ENCODE measurements at regions not wholly inside any gene's neighbourhood (a gene's known extent, or its start where the extent isn't known, plus 50 kb on each side); places are given as distances from the start of the nearest gene placed in this dataset.

DNA sequence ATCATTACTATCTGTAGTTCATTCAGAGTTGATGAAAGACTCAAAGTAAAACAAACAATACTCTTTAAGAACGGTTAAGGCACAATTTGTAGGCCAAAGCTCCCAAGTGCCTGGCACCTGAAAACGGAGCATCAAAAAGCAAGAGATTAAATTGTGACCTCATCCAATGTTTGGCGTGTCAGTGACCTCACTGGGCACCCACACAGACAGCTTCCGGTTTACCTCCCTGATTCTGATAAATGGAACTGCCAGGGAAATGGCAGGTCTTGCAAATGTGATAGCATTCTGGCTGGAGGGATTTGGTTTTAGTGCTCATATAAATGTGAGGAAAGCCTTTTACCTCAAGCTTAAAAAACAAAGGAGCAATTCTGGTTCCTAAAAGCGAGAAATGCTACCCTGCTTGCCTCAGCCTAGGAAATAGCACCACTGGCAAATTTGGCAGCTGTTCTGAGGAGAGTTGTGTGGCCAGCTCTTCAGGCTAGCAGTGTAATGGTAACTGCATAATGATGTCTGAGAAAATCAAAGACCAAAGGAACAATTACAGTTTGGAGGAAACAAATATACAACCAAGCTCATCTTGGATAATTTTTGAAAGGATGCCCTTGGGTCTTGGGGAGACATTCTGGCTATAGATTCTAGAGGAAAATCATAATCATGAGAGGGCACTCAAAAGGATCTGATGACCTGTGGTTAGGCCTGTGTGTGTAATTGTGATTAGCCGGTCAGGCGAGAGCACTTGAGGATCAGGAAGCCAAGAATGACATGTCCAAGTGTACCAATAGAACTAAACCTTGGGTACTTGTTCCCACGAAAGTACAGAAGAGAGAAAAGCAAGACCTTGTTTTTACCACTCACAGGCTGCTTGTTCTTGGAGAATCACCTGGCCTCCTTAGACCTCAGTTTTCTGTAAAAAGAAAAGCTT lies 174.3 kb downstream of the TFAP2B start:
- H3K4me1 Mint-ChIP-seq (ENCODE audit: insufficient read depth, unreplicated experiment) = peaks cover 6% of the 10 kb centered on the region
- H3K36me3 Mint-ChIP-seq (ENCODE audit: insufficient read depth, unreplicated experiment) = no peaks in the 10 kb centered on the region
- no peak overlapping the region for H3K27ac Mint-ChIP-seq (ENCODE audit: low read depth, unreplicated experiment)
- peaks cover 6% of the 10 kb centered on the region for H3K9me3 Mint-ChIP-seq (ENCODE audit: unreplicated experiment)
- TF ChIP-seq CTCF (IDR thresholded peaks at IDR 0.05; ENCODE audit: unreplicated experiment) = no peak
- no TSS peak for BruUV-seq (replicated peaks)
- no peak overlapping the region for H3K4me3 Mint-ChIP-seq (ENCODE audit: unreplicated experiment)
- ChIA-PET POLR2A (no interaction called here), CTCF (no interaction called here)
- no peaks in the 10 kb centered on the region for H3K27me3 Mint-ChIP-seq (ENCODE audit: insufficient read depth, unreplicated experiment)
- DNase-seq (ENCODE audit: unreplicated experiment) = no peak
- intact Hi-C loops (cut with micrococcal nuclease) = no loop called here

DNA sequence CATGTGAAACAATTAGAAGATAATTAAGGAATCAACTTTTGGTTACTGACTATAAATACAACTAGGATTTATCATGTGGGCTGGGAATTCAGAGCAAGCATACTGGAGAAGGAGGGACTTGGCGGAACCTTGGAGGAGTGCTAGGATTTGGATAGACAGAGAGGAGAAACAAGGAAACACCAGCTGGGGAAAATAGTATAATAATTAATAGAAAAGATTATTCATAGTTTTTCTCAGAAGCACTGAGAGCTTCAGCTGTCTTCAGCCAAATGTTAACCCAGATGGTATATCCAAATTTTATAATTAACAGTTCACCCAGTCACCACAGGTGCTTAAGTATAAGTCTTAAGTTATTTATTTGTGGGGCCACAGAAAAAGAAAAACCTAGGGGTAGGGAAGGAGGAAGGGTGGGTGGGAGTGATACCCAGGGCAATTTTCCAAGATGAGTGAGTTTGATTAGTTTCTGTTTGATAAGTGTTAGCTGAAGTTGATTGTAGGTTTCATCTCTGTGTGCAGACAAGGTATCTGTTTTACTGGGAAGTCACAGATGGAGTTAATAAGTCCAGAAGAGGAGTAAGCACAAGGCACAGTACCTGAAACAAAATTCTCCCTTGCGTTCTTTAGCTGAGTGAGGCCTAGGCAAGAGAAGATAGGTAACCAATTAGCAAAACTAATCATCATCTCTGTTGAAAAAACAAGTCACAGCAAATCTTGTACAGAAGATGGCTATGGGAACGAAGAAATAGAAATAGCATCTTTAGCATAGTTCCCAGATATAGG lies 175.5 kb downstream of the TFAP2B start:
- POLR2A ChIA-PET = no interaction called here
- Mint-ChIP-seq H3K27me3 (ENCODE audit: insufficient read depth, unreplicated experiment) (no peaks in the 10 kb centered on the region), H3K9me3 (ENCODE audit: unreplicated experiment) (no peaks in the 10 kb centered on the region), H3K36me3 (ENCODE audit: insufficient read depth, unreplicated experiment) (no peaks in the 10 kb centered on the region), H3K4me1 (ENCODE audit: insufficient read depth, unreplicated experiment) (peaks cover 6% of the 10 kb centered on the region), H3K27ac (ENCODE audit: low read depth, unreplicated experiment) (no peak overlapping the region), H3K4me3 (ENCODE audit: unreplicated experiment) (no peak overlapping the region)
- BruUV-seq (replicated peaks) = no TSS peak
- intact Hi-C loops (cut with micrococcal nuclease) = no loop called here
- TF ChIP-seq CTCF (IDR thresholded peaks at IDR 0.05; ENCODE audit: unreplicated experiment) = no peak
- DNase-seq (ENCODE audit: unreplicated experiment) = no peak
- CTCF ChIA-PET = interaction anchor here (0.7 kb wide), 1 partner anchor 953 kb away, joined by 4 read pairs; no protein-coding TSS in a partner anchor

GRCh38 chr6:50995036-50995435 lies 176.4 kb downstream of the TFAP2B start:
- ChIA-PET CTCF (no interaction called here), POLR2A (no interaction called here)
- no peak for DNase-seq (ENCODE audit: unreplicated experiment)
- H3K4me1 Mint-ChIP-seq (ENCODE audit: insufficient read depth, unreplicated experiment) = peaks cover 6% of the 10 kb centered on the region
- H3K27me3 Mint-ChIP-seq (ENCODE audit: insufficient read depth, unreplicated experiment) = no peaks in the 10 kb centered on the region
- no peak overlapping the region for H3K27ac Mint-ChIP-seq (ENCODE audit: low read depth, unreplicated experiment)
- no peaks in the 10 kb centered on the region for H3K36me3 Mint-ChIP-seq (ENCODE audit: insufficient read depth, unreplicated experiment)
- intact Hi-C loops (cut with micrococcal nuclease) = no loop called here
- H3K9me3 Mint-ChIP-seq (ENCODE audit: unreplicated experiment) = no peaks in the 10 kb centered on the region
- H3K4me3 Mint-ChIP-seq (ENCODE audit: unreplicated experiment) = no peak overlapping the region
- no TSS peak for BruUV-seq (replicated peaks)
- no peak for TF ChIP-seq CTCF (IDR thresholded peaks at IDR 0.05; ENCODE audit: unreplicated experiment)

DNA sequence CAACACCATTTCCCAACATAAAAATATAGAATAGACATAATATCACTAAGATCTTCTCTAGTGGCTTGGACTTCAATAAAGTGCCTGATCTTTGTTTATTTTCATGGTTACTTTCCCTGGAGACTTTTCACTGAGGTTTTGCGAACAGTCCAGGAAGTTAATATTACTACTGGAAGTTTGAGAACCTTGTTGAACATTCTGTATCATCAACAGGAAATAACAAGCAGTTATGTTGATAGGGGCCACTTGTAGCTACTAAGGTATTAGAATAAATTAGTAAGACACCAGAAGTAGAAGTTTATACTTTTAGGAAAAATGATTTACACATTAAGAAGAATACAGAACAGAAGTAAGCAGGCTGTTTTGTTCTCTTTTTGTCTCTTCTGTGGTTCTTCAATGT lies 180.2 kb downstream of the TFAP2B start:
- no peaks in the 10 kb centered on the region for H3K9me3 Mint-ChIP-seq (ENCODE audit: unreplicated experiment)
- intact Hi-C loops (cut with micrococcal nuclease) = no loop called here
- no peak overlapping the region for H3K4me3 Mint-ChIP-seq (ENCODE audit: unreplicated experiment)
- TF ChIP-seq CTCF (IDR thresholded peaks at IDR 0.05; ENCODE audit: unreplicated experiment) = no peak
- no TSS peak for BruUV-seq (replicated peaks)
- POLR2A ChIA-PET = no interaction called here
- DNase-seq (ENCODE audit: unreplicated experiment) = no peak
- H3K4me1 Mint-ChIP-seq (ENCODE audit: insufficient read depth, unreplicated experiment) = no peaks in the 10 kb centered on the region
- H3K36me3 Mint-ChIP-seq (ENCODE audit: insufficient read depth, unreplicated experiment) = no peaks in the 10 kb centered on the region
- CTCF ChIA-PET = no interaction called here
- H3K27me3 Mint-ChIP-seq (ENCODE audit: insufficient read depth, unreplicated experiment) = no peaks in the 10 kb centered on the region
- no peak overlapping the region for H3K27ac Mint-ChIP-seq (ENCODE audit: low read depth, unreplicated experiment)

Measured in MCF 10A (cell line).